Left renal cortex interstitium (tissue), 4 donors: ENCODE measurements at regions not wholly inside any gene's neighbourhood (a gene's known extent, or its start where the extent isn't known, plus 50 kb on each side); places are given as distances from the start of the nearest gene placed in this dataset.
A peak's percentile ranks its signal among the peaks of the same experiment; 100 is the strongest.

ENCODE experiments used
- DNase-seq, 4 donors: peaks; one replicate each; pipeline ENCODE4 v3.0.0-alpha.2; 2013; ENCODE audit warnings: low read depth in 4 of 4, low spot score in 2 of 4, missing footprints in 1 of 4

DNA sequence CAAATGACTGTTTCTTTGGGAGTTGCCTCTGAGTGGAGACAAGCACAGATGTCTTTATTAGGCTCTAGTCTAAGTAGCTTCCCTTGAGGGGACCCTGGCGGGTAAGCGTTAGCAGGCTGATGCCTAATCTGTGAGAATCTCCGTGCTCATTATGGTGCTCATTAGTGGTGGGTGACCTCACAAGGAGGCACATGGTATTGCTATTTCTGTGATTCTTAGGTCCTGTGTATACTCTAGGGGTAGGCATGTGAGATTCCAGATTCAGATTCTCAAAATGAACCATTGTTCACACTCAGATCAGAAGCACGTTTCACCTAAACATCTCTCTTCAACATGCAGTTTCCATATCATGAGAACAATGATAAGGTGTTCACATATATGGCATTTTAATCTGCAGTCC is 809.7 kb downstream of the NR2F2 start:
- no peak for DNase-seq

DNA sequence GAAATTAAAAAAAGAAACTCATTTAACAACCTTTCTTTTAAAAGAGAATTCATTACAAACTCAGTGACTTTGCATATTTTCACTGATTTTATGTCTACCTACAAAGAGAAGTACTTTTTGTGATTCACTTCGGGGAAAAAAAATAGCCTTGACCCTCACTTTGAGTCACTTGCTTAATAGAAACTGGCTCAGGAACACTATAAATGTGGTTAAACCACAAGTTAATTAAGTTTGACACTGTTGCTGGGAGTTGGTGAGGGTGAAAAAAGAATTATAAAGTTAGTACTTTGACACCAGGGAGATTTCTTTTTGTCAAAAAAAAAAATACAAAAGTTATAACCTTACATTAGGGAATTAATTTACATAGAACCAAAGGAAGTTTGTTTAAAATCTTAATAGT is 810.9 kb downstream of the NR2F2 start:
- DNase-seq, result no peak

DNA sequence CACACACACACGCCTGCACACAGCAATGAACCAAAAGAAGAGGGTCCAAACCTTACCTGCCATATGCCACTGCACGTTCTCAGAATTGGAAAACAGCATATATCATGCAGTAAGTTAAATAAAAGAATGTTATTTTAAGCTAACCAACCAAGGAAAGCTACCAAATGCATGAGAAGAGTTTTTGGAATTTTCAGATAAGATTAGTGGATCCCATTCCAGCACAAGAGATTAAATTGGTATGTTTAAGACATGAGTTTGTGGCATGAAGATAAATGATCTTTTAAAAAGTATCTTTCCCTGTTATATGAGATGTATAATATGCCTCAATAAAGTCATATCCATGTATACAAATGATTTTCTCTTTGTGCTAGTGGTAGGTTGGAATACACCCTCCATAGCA is 811.4 kb downstream of the NR2F2 start:
- DNase-seq, result no peak

DNA sequence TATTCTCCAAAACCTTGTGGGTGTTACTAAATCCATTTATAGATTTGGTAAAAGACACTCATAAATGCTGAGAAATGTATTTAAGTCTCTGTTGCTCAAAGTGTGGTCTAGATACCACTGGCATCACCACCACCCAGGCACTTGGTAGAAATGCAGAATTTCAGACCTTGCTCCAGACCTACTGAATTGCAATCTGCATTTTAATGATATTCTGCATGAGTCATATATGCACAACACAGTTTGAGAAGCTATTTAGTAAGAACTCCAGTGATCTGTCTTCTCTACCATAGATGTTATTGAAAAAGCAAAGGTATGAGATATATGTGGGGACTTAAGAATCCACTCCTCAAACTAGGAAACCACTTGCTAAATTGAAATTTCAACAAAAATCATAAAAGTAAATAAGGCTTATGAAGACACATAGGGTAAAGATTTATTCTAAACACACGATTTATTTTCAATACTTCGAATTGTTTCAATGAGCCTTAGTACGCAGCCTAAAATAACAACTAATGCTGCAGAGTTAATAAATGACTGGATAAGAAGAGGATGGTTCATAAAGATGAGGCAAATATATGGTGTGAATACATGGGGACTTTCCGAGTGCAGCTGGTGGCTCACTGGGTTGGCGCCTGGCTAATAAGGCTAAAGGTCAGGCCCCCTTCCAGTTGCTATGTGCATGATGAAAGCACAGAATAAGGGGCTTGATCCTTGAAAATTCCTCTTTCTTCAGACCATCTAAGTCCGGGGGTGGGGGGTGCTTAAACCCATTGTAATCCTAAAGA is 813.3 kb downstream of the NR2F2 start:
- no peak for DNase-seq

DNA sequence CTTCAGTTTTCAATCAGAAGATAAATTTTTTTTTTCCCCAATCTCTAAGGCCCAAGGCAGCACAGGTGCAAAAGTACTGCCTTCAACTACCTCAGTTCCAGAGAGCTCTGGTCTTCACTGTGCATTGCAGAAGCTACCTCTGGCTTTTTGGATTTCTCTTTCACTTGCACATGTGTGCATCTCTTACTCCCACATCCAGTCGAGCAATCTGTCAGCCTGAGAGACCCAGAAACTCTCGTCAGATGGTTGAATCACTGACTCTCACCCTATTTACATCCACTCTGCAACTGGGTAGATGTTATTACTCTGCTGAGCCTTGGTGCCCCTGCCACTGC is 813.8 kb downstream of the NR2F2 start:
- no peak for DNase-seq

DNA sequence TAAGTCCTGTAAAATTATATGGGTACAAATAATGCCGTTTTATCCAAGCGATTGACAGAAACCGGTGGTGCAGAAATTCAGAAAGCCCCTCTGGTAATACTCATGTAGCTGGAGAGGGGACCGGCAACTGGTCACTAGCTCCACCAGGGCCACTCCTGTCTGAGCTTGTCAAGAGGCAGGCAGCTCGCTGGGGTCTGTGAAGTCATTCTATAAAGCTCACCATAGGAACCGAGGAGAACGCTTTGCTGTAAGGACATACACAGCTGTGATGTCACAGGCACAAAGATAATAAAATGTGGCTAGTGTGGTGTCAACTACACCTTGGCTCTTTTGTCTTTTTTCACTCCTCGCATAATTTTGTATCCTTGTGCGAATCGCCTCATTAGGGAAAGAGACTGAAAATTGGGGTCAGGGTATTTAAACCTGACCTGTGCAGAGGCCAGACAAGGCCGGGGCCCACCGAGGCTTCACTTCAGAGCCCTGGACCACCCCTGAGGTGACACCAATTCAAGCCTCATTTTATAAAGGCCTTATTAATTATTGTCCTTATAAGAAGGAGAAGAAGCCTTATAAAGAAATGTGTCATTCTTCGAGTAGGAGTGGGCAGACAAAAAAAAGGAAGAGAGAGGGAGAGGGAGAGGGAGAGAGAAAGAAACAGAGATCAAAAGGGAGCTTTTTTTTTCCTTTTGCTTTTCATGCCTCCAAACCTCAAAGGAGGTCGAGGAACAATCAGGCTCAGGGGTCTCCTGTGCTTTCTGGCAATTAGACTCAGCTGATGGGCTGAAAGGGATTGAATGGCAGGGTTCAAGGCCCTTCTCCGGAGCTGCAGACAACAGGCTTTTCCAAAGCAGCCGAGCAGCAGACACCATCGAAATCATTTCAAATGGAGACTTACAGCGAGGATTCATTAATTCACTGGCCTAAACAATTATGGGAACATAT is 813.3 kb upstream of the ARRDC4 start:
- no peak for DNase-seq

DNA sequence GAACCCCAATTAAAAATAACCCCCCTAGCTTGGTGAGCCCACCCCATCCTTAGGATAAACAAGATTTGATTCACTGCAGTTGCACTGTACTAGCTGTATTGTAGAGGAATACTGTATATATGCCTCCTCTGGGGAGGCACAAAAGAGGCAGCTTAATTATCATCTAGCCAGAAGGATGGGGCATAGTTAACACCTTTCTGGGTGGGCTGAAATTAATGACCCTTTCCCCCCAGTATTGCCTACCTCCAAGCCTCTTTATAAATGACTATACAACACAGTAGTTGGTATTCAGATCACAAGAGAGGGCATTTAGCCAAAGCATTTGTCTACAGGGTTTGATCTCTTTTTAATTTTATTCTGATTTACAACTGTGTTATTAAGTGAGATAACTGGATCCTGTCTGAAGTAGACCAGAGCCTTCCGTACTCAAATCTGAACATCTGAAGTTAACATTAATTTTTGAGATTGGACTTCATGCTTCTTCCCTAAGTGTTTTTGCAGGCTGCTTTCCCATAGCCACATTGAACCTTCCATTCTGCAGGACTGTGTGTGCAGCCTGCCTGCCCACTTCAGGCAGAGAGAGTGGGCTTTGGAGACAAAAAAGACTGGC is 807.0 kb upstream of the ARRDC4 start:
- DNase-seq, result no peak

DNA sequence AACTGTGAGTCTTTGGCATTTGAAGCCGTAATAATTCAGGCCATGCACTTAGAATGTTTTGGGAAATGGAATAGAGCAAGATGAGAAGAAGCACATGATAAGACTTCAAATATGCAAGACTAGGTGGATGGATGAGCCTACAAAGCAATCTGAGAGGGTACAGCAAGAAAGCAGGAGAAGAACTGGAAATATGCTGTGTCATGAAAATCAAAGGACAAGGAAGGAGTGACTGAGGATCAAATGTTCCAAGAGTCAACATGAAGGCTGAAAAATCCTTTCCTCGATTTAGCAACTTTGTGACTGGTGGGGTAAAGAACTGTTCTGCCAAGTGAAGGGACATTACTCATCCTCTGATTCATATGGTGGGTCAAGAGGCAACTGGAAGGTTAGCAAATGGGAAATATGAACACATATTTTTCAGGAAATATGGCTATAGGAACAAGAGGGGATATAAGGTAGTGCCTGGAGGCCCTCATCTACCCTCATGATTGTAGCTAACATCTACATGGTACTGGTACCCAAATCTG is 803.7 kb upstream of the ARRDC4 start:
- DNase-seq, result no peak

DNA sequence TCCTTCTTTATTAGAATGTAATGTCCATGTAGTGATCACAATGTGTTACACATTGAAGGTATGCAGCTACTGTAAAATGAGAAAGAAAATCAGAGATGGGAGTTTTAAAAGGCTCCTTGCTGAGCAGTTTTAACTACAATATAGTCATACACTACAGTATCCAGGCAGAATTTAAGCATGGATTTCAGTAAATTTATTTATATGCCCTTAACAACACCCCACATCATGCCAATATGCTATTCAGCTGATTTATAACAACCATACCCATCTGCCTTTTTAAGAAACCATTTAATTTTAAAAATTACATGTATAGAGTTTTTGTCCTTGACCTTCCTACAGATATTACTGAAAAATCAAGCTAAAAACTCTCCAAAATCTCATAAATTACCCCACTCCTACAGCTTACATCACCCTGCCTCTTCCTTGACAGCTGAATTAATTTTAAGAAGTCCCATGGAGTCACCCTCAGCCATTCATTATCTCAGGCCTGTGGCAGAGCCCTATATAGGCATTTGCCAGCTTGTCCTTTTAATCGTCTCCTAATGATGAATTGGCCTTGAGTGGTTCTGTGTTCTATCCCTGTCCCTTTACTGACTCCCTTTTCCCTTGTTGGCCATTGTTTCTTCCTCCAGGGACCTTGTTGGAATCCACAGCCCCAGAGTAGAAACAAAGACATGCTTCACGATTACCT is 797.6 kb upstream of the ARRDC4 start:
- DNase-seq, result no peak

DNA sequence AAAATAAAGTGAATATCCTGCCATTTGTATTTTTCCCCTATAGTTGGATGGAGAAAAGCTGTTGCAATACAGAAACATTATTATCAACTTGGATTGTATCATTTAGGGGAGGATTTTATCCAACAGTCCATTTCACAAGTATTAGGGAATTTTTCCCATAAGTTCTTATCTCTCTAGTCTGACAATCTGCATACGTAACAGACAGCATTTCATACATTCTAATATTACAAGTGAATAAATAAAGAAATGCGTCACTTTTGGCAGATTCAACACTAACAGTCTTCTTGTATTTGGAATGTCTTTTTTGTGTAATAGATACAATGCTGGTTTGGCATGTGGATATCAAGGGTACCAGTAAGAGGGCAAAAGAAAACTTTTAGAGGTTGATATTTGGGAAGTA is 795.3 kb upstream of the ARRDC4 start:
- no peak for DNase-seq

DNA sequence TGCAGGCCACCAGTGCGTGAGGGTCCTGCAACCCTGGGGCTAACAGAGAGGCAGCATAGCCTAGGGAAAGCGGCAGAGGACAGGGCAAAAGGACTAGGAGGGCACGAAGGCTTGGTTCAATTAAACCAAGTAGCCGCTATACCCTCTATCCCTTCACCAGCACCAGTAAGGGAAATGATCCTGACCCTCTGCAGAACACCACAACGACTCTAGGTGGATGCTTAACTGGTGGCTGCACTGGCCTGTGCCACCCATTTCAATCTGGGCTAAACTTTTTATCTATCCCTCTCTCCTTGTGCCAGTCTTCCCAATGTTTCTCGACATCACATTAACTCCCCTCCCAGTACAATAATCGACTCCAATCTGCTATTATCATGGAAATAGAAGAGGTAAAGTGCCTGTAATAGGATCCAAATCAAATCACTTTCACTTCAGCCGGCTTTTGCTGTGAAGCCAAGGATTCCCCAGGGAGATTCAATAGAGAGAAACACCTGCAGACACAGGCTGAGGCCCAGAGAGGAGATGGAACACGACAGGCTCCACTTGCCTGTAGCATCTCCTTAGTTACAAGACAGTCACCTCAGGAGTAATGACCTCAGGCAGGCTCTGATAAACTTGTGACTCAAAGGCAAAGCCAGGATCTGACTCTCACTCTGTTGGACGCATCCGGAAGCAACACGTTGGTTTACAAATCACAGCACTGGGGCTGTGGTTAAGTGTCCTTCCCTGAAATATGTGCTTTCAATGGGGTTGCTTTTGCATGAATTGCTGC is 791.6 kb upstream of the ARRDC4 start:
- no peak for DNase-seq

DNA sequence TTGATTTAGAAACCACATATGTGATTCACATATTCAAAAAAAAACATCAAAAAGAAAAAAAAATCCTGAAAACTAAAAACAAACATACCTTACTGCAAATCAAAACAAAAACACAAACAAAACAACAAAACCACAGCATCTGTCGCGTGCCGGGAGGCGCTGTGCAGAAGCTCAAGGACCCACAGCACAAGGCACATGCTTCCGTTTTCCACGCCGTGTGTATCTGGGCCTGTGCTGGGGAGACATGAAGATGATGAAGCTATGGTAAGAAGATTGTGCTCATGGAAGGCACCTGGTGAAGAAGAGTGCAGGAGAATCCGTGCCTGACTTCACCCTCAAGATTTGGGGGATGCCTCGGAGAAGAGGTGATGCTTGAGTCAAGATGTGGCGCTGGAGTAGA is 788.9 kb upstream of the ARRDC4 start:
- DNase-seq, result no peak

DNA sequence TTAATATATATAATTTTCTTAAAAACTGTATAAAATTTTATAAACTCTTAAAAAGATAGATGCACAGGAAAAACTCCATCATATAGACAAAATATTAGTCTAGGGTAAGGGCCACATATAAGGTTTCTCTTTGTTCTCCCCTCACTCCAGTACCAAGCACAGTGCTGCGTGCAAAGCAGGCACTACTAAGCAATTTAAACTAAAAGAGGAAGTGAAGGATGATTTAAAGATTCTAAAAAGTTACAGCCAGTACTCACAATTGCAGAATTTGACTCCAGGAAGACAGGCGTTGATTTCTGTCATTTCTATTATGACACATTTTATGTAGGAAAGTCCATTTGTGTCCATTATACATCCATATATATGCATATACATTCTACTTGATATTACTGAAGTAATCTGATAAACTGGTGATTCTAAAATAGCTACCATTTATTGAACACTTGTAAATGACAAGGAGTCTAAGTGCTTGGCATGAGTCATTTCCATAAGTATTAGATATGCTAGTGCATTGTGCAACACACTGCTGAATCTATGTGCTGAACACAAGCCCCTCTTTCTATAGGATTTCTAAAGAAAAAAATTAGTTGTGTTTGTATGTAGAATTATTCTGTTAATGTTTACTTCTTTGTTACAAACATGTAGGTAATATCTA is 785.5 kb upstream of the ARRDC4 start:
- no peak for DNase-seq

DNA sequence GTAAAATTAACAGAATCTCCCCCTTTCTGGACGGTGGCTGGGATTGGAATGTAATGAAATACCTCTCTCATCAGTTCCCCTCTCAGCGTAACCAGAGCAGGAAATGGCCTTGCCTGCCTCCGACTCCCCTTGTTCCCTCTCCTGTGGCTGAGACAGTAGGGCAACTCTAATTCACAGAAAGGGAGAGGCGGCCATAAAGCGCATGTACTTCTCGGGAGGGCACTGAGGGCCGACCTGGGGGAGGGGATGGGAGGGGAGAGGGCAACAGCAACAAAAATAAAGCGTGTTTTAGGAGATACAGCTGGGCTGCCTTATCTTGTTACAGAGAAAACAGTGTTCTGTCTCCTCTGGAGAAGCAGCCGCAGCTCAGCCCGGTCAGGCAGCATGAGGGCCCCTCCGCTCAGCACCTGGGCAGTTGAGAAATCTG is 783.3 kb upstream of the ARRDC4 start:
- DNase-seq, result peak; percentile 66 to 76 (median 72)

DNA sequence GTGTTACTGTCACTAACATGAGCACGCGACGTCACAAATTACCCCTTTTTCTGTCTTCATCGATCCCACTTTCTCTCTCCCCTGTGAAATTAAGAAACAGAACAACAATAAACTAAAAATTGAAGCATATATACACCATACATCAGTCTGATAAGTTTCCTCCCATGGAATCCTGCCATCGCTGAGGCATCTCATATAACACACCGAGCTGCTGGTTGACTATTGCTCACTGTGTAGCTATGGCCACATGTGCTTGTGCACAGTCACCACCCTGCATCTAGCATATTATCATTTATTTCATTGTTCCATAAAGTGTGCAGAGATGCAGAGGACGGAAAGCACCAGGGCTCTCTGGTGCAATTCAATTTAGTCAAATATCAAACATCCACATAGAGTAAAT is 777.9 kb upstream of the ARRDC4 start:
- DNase-seq, result no peak

DNA sequence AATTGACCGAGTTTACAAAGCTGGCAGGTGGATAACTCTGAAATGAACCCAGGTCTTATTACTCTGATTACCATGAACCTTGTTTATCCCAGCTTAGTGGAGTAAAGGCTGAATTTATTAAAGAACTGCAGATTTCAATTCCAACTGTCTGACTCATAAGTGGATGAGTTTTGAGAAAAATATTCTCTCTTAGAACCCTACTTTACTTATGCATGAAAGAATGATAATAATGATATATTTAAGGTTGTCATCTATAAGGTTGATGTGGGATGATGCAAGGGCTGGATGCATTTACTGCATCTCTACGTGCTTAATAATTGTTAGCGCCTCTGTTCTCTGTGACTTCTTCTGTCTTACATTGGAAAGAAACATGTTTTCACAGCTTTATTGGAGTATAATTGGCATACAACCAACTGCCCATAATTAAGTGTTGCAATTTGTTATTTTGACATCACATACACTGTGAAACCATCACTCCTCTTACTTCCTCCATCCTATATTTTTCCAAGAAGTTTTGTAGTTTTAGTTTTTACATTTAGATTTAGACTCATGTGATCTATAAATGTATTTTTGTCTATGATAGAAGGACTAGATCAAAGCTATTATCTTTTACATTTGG is 771.2 kb upstream of the ARRDC4 start:
- no peak for DNase-seq

DNA sequence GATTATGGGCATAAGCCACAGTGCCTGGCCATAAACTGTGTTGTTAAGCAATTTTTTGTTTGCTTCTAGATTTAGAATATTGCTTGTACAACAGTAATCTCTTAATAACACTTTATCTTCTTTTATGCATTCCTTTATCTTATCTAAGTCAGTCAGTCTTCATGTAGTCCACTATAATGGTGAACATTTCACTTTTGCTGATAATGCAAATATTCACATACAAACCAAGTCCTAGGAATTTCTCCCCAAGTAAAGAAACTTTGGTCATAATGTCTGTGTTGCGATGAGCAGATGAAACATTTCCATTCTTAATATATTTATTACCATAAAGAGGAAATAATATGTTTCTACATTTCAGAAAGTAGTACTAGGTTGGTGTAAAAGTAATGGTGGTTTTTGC is 765.8 kb upstream of the ARRDC4 start:
- DNase-seq, result no peak

DNA sequence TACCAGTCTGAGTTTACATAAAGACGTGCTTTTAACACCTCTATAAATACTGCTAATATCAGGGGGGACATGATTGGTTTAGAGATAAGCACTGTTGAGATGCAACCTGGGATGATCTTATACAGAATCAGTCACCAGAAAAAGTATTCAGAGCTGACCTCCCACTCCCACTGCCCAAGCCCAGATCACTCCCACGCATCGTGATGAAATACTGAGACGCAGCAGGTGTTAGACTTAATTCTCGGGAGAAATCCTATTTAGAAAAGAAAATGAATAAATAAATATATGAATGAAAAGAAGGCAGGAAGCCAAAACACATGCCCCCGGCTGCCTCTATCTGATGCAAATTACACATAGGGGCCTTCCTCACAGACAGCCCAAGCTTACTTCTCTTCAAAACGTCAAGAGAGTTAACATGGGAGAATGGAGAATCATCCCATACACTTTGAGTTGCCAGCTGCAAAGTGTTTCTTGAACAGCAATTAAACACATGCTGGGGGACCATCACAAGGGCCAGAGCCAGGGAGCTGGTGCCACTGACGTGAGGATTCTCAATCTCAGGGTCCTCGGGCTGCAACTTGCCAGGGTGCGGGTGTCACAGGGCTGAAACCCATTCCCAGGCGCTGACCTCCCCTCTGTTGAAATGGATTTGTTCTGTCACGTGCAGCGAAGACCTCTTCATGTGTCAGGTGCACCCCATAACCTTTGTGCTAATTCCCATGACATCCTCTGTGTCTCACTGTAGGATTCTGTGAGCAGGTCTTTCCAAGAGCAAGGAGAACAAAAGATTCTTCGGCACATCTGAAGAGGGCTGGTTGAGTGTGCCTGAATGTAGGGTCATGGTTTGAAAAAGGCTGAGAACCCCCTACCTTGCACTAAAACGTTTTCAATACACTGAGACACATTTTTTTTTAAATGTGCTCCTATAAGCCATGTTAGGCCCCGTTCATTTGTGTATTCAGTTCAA is 764.2 kb upstream of the ARRDC4 start:
- DNase-seq, result peak in 2 of 4 donors; percentile 6 to 16
